DMS153 treated with DMSO at 0.1 percent for 48 hours (cell line): ENCODE measurements at regions not wholly inside any gene's neighbourhood (a gene's known extent, or its start where the extent isn't known, plus 50 kb on each side); places are given as distances from the start of the nearest gene placed in this dataset.
A peak's percentile ranks its signal among the peaks of the same experiment; 100 is the strongest.

Experiments
- DNase-seq: peaks from one replicate; lab custom pipeline; 2025; ENCODE audit not compliant: unreplicated experiment; lab: John Stamatoyannopoulos, UW

- no peak for DNase-seq
Observed at GRCh38 chr1:244953901-244954300, 89.6 kb upstream of the HNRNPU start.

DNA sequence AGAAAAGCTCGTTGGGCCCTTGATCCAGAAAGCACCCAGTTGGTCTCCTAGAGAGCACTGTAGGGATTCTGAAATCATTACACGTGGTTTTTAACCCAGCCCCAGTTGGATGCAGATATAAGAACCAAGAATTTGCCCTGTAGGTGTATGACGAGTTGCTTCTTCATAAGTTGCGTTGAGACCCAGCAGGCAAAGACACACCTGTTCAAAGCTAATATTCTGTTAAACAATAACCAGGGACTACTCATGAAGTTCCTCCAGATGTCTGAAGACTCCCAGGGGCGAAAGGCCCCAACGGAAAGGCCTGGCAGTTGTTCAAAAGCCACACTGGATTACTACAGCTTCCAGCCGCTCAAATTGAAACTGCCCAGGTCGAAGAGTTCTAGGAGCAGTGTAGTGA, 88.6 kb upstream of the HNRNPU start:
- DNase-seq = no peak

DNA sequence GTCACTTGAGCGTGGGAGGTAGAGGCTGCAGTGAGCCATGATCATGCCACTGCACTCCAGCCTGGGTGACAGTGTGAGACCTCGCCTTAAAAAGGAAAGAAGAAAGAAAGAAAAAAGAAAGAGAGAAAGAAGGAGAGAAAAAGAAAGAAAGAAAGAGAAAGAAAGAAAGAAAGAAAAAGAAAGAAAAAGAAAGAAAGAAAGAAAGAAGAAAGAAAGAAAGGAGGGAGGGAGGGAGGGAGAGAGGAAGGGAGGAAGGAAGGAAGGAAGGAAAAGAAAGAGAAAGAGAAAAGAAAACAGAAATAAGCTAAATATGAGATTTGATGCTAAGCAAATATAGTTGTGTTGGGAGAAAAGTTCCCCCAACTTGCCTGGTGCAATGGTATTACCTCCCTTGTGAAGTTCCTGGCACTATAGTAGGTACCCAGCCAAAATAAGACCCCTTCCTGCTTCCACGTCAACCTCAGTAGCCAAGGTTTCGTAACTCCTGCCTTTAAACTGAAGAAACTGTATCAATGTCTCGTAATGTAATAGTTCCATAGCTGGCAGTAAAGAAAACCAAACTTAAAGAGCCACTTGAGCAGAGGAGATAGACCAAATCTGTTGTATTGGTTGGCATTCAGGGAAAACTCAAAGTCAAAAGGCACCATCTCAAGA, 88.1 kb upstream of the HNRNPU start:
- DNase-seq = no peak

GRCh38 chr1:244948416-244948815, 84.1 kb upstream of the HNRNPU start:
- DNase-seq = no peak

DNA sequence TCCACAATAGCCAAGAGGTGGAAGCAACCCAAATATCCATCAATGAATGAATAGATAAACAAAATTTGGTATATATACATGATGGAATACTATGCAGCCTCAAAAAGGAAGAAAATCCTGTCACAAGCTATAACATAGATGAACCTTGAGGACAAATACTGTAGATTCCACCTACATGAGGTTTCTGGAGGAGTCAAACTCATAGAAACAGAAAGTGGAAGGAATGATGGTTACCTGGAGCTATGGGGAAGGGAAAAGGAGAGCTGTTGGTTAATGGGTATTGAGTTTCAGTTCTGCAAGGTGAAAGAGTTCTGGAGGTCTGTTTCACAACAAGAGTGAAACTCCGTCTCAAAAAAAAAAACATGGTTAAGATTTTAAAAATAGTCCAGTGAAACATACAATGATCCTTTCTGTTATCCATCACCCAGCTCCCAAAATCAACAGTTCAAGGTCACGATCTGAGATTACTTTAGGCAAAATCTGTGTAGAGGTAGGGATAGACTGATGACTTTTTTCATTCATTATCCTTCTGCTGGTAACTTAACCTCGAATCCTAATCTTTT, 80.8 kb upstream of the HNRNPU start:
- DNase-seq = no peak

DNA sequence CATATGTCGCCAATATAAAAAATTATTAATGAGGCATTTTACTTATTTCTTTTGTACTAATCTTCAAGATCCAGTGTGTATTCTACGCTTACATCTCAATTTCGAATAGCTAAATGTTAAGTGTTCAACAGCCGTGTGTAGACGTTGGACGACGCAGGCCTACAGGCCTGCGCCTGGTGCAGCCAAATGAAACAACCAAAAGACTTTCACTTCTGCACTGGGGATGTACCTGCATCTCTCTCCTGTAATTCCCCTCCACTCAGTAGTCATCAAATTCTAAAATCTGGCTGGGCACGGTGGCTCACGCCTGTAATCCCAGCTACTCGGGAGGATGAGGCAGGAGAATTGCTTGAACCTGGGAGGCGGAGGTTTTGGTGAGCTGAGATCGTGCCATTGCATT, 76.8 kb upstream of the HNRNPU start:
- DNase-seq = no peak

DNA sequence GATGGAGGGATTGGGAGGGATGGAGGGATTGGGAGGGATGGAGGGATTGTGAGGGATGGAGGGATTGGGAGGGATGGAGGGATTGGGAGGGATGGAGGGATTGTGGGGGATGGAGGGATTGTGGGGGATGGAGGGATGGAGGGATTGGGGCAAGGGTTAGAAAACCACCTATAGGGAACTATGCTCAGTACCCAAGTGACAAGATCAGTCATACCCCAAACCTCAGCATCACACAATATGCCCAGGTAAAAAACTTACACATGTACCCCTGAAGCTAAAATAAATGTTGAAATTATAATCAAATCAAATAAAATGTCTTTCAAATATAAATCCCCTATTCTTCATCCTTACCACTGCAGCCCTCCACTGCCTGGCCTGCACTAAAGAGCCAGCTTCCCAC, 72.8 kb upstream of the HNRNPU start:
- no peak for DNase-seq

- DNase-seq = no peak
Observed at GRCh38 chr1:244920911-244921761, 56.8 kb upstream of the HNRNPU start.

DNA sequence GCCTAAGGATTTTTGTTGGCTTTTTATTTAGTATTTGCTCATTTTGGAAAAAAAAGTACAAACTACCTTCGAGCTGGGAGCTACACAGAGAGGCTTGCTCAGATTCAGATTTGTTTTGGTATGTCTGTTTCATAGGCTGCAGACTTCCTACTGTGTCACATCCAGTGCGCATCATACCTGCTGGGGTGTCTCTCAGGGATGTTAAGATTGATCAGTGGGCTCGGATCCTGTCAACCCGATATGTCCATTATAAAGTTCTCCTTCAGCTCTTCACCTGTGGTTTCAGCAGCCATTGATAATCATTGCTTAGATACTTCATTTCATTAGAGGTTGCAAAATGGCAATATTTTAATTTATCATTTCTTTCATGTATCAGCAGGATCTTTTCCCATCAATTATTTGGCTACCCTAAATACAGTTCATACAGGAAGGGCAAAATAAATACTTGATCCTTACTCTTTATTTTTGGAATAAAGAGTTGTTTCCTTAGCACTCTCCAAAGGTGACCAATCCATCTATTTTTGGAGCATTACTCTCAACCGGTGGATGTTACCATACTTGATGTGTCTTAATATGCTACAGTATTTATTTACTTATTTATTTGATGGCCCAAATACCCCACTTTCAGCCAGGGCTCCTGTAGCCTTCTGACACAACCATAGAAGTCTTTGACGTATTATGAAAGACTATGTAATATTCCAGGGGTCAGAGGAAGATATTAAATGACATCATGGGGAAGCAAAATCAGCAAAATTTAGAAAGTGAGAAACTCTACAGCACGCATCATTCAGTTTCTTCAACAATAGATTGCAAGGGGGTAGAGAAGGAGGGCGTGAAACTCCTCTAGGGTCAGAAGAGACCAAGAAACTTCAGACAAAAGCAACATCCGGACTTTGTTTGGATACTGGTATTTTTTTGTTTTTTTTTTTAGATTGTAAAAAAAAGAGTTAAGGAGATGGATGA, 55.3 kb upstream of the HNRNPU start:
- no peak for DNase-seq

- peak; percentile 7 for DNase-seq
Observed at GRCh38 chr1:244918421-244919319, 54.3 kb upstream of the HNRNPU start.

GRCh38 chr1:244917073-244917670, 52.8 kb upstream of the HNRNPU start:
- no peak for DNase-seq

DNA sequence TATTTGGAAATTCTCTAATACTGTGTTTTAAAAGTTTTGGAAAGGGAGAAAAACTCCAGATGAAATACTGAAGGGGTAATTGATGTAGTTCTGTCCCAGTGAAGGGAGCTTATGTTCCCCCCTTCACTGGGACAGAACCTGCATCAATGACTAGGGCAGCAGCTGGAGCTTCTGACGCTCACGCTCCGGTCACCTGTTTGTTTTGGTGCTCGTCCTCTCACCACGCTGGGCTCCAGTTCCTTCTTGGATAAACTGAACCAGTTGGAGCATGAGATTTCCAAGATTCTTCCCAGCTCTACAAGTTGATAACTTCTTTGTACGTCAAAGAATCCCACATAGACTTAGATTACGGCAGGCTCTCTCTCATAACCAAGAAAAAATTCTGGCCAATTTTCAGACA, 51.4 kb upstream of the HNRNPU start:
- no peak for DNase-seq

DNA sequence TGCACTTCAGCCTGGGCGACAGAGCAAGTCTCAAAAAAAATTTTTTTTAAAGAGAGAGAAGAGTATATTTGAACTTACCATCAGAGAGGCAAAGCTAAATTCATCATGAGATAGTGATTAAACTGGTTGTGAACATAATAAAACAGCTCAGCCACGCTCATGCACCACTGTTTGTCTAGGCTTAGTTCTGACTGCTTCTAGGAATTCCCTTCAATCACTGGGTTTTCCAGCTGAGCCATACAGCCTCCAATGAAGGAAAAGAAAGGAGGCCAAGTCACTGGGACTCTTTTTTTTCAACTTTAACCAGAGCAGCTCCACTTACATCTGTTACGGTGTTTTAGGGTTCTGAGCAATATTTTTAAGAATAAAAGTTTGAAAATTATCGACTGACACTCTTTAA, 50.4 kb upstream of the HNRNPU start:
- no peak for DNase-seq
